GM18951 (cell line): ENCODE measurements at regions not wholly inside any gene's neighbourhood (a gene's known extent, or its start where the extent isn't known, plus 50 kb on each side); places are given as distances from the start of the nearest gene placed in this dataset.

Experiments
- POLR2A ChIP-seq: IDR thresholded peaks from 4 replicates; pipeline ENCODE4 v1.6.1; 2011; ENCODE audit warnings: mild to moderate bottlenecking; ENCODE audit not compliant: insufficient read length, insufficient read depth; ENCODE audit errors: extremely low read depth
- in situ Hi-C: fragments of 300-500 bp; cut with MboI; formaldehyde crosslinking; loops from one replicate; pipeline ENCODE4 v1.12.0; 2022; ENCODE audit warnings: low sequenced_read_pairs, mixed read lengths, inconsistent platforms; ENCODE audit not compliant: unreplicated experiment

GRCh38 chr5:106759581-106759980 lies 911.2 kb downstream of the EFNA5 start:
- no peak for TF ChIP-seq POLR2A
- in situ Hi-C loops = no loop called here

- in situ Hi-C loops = no loop called here
Measured at GRCh38 chr5:106759152-106759551, 911.6 kb downstream of the EFNA5 start.

GRCh38 chr5:106757672-106758071 lies 913.1 kb downstream of the EFNA5 start:
- in situ Hi-C loops = no loop called here
- TF ChIP-seq POLR2A = no peak

More at GRCh38 chr5:106759152-106759551, 911.6 kb downstream of the EFNA5 start:
- TF ChIP-seq POLR2A = no peak

GRCh38 chr5:106755789-106756188 lies 914.9 kb downstream of the EFNA5 start:
- TF ChIP-seq POLR2A = no peak
- in situ Hi-C loops = no loop called here

- no peak for TF ChIP-seq POLR2A
- in situ Hi-C loops = no loop called here
Measured at GRCh38 chr5:106755066-106755465, 915.7 kb downstream of the EFNA5 start.

- in situ Hi-C loops = no loop called here
- TF ChIP-seq POLR2A = no peak
Measured at GRCh38 chr5:106749826-106750225, 920.9 kb downstream of the EFNA5 start.

- no peak for TF ChIP-seq POLR2A
- in situ Hi-C loops = no loop called here
Measured at GRCh38 chr5:106739127-106739526, 931.6 kb downstream of the EFNA5 start.

- in situ Hi-C loops = no loop called here
- no peak for TF ChIP-seq POLR2A
Measured at GRCh38 chr5:106737111-106737510, 933.6 kb downstream of the EFNA5 start.

GRCh38 chr5:106732624-106733023 lies 938.1 kb downstream of the EFNA5 start:
- TF ChIP-seq POLR2A = no peak
- in situ Hi-C loops = no loop called here

GRCh38 chr5:106730912-106731311 lies 939.8 kb downstream of the EFNA5 start:
- in situ Hi-C loops = no loop called here
- TF ChIP-seq POLR2A = no peak

- TF ChIP-seq POLR2A = no peak
Measured at GRCh38 chr5:106730506-106730905, 940.2 kb downstream of the EFNA5 start.

GRCh38 chr5:106728208-106728607 lies 942.5 kb downstream of the EFNA5 start:
- in situ Hi-C loops = no loop called here
- TF ChIP-seq POLR2A = no peak

More at GRCh38 chr5:106730506-106730905, 940.2 kb downstream of the EFNA5 start:
- in situ Hi-C loops = no loop called here

- TF ChIP-seq POLR2A = no peak
- in situ Hi-C loops = no loop called here
Measured at GRCh38 chr5:106727071-106727470, 943.7 kb downstream of the EFNA5 start.

GRCh38 chr5:106720367-106720766 lies 950.4 kb downstream of the EFNA5 start:
- in situ Hi-C loops = no loop called here
- TF ChIP-seq POLR2A = no peak

GRCh38 chr5:106699796-106700195 lies 970.9 kb downstream of the EFNA5 start:
- in situ Hi-C loops = no loop called here
- no peak for TF ChIP-seq POLR2A
